IMR-90 (cell line): ENCODE measurements at regions not wholly inside any gene's neighbourhood (a gene's known extent, or its start where the extent isn't known, plus 50 kb on each side); places are given as distances from the start of the nearest gene placed in this dataset.

Experiments used
- TF ChIP-seq, protein P1 (sequence below): conservative IDR thresholded peaks from 2 replicates; pipeline ENCODE4 v1.5.1; 2012; ENCODE audit warnings: mild to moderate bottlenecking, low read depth, low read length, improper control_type of control experiment

GRCh38 chr6:43911354-43912115 lies 141.5 kb downstream of the VEGFA start (continued):
- TF ChIP-seq, protein P1, sequence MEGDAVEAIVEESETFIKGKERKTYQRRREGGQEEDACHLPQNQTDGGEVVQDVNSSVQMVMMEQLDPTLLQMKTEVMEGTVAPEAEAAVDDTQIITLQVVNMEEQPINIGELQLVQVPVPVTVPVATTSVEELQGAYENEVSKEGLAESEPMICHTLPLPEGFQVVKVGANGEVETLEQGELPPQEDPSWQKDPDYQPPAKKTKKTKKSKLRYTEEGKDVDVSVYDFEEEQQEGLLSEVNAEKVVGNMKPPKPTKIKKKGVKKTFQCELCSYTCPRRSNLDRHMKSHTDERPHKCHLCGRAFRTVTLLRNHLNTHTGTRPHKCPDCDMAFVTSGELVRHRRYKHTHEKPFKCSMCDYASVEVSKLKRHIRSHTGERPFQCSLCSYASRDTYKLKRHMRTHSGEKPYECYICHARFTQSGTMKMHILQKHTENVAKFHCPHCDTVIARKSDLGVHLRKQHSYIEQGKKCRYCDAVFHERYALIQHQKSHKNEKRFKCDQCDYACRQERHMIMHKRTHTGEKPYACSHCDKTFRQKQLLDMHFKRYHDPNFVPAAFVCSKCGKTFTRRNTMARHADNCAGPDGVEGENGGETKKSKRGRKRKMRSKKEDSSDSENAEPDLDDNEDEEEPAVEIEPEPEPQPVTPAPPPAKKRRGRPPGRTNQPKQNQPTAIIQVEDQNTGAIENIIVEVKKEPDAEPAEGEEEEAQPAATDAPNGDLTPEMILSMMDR: no peak
